IMR-90 (cell line): ENCODE measurements at regions not wholly inside any gene's neighbourhood (a gene's known extent, or its start where the extent isn't known, plus 50 kb on each side); places are given as distances from the start of the nearest gene placed in this dataset.

Experiments
- ATAC-seq: fragments of 200-7000 bp; cut with Tn5 transposase; 2 replicates; pipeline ENCODE4 v1.9.1; 2020; ENCODE audit warnings: low read depth, mild to moderate bottlenecking, moderate library complexity
- BruUV-seq: library from RNA; stranded (reverse); fragments of 400-500 nt; replicated peaks from 2 replicates; lab custom pipeline; 2021; lab: Mats Ljungman, UMichigan
- CTCF ChIA-PET: fragments of 300-600 bp; formaldehyde crosslinking; extraction: SDS; loops from one replicate; lab custom pipeline; 2021; ENCODE audit warnings: antibody characterized with exemption; lab: Yijun Ruan, JAX
- POLR2A ChIA-PET: fragments of 300-600 bp; sonication (Branson Sonifier 250); formaldehyde crosslinking; loops from one replicate; lab custom pipeline; 2022; ENCODE audit warnings: antibody characterized with exemption; ENCODE audit not compliant: unreplicated experiment; lab: Charles Lee
- DNase-seq: peaks from one replicate; pipeline ENCODE4 v3.0.0; 2013
- H2AFZ ChIP-seq: replicated peaks from 2 replicates; pipeline ENCODE3; 2013; ENCODE audit warnings: low read length, mild to moderate bottlenecking; ENCODE audit not compliant: poor library complexity
- H2AK5ac ChIP-seq: 2 replicates; pipeline ENCODE4 v1.6.1; 2013; ENCODE audit warnings: low read depth, low read length, inconsistent platforms
- H2AK9ac ChIP-seq: replicated peaks from 2 replicates; pipeline ENCODE3; 2013; ENCODE audit warnings: mild to moderate bottlenecking, low read depth, low read length, moderate library complexity; ENCODE audit not compliant: poor library complexity
- H2BK120ac ChIP-seq: 2 replicates; pipeline ENCODE4 v1.6.1; 2013; ENCODE audit warnings: low read depth, low read length, inconsistent platforms
- H2BK15ac ChIP-seq: 3 replicates; pipeline ENCODE4 v1.6.1; 2013; ENCODE audit warnings: low read depth, low read length, inconsistent platforms
- H2BK20ac ChIP-seq: 2 replicates; pipeline ENCODE4 v1.6.1; 2013; ENCODE audit warnings: low read depth, mild to moderate bottlenecking, inconsistent platforms, low read length, moderate library complexity
- H2BK5ac ChIP-seq: 2 replicates; pipeline ENCODE4 v1.6.1; 2013; ENCODE audit warnings: mild to moderate bottlenecking, low read depth, low read length, inconsistent platforms; ENCODE audit not compliant: poor library complexity, severe bottlenecking
- H3K14ac ChIP-seq: replicated peaks from 2 replicates; pipeline ENCODE4 v1.6.1; 2013; ENCODE audit warnings: low read depth, low read length, inconsistent platforms
- H3K18ac ChIP-seq: 2 replicates; pipeline ENCODE4 v1.6.1; 2013; ENCODE audit warnings: low read depth, low read length, control low read depth
- H3K23ac ChIP-seq: 2 replicates; pipeline ENCODE4 v1.6.1; 2013; ENCODE audit warnings: low read depth, low read length, inconsistent platforms
- H3K27ac ChIP-seq: 2 replicates; pipeline ENCODE4 v1.5.1; 2013; ENCODE audit warnings: mild to moderate bottlenecking, control low read depth, low read length; ENCODE audit not compliant: insufficient read depth
- H3K27me3 ChIP-seq: 2 replicates; pipeline ENCODE4 v1.6.1; 2013; ENCODE audit warnings: low read length; ENCODE audit not compliant: control insufficient read depth, insufficient read depth
- H3K36me3 ChIP-seq: 2 replicates; pipeline ENCODE4 v1.6.1; 2013; ENCODE audit warnings: low read length, mixed read lengths; ENCODE audit not compliant: control insufficient read depth, insufficient read depth
- H3K4ac ChIP-seq: 2 replicates; pipeline ENCODE4 v1.6.1; 2013; ENCODE audit warnings: low read depth, low read length, inconsistent platforms
- H3K4me1 ChIP-seq: 2 replicates; pipeline ENCODE4 v1.6.1; 2013; ENCODE audit warnings: low read length, mixed read lengths; ENCODE audit not compliant: control insufficient read depth, insufficient read depth
- H3K4me2 ChIP-seq: 2 replicates; pipeline ENCODE4 v1.6.1; 2013; ENCODE audit warnings: low read depth, mild to moderate bottlenecking, control low read depth, low read length, moderate library complexity
- H3K4me3 ChIP-seq: 2 replicates; pipeline ENCODE4 v1.5.1; 2013; ENCODE audit warnings: low read depth, mild to moderate bottlenecking, control low read depth, low read length, moderate library complexity; ENCODE audit not compliant: insufficient read depth
- H3K56ac ChIP-seq: 2 replicates; pipeline ENCODE4 v1.6.1; 2013; ENCODE audit warnings: low read length, inconsistent platforms; ENCODE audit not compliant: insufficient read depth; ENCODE audit errors: extremely low read depth
- H3K79me1 ChIP-seq, 2 experiments: 2 replicates each; pipeline ENCODE4 v1.6.1; 2013; ENCODE audit warnings: low read length in 2 of 2, inconsistent platforms in 1 of 2, low read depth in 1 of 2
- H3K9ac ChIP-seq: 2 replicates; pipeline ENCODE4 v1.6.1; 2013; ENCODE audit warnings: low read depth, low read length, control low read depth
- H3K9me1 ChIP-seq: 2 replicates; pipeline ENCODE4 v1.6.1; 2013; ENCODE audit warnings: low read length, inconsistent platforms; ENCODE audit not compliant: insufficient read depth
- H3K9me3 ChIP-seq: 2 replicates; pipeline ENCODE4 v1.6.1; 2013; ENCODE audit warnings: low read length; ENCODE audit not compliant: control insufficient read depth, insufficient read depth
- H4K20me1 ChIP-seq: 2 replicates; pipeline ENCODE4 v1.6.1; 2013; ENCODE audit warnings: low read length, inconsistent platforms; ENCODE audit not compliant: insufficient read depth
- H4K5ac ChIP-seq: 2 replicates; pipeline ENCODE4 v1.6.1; 2013; ENCODE audit warnings: mild to moderate bottlenecking, low read depth, low read length, control low read depth
- H4K8ac ChIP-seq, 2 experiments: 2 replicates each; pipeline ENCODE4 v1.6.1; 2013; ENCODE audit warnings: low read depth in 2 of 2, low read length in 2 of 2, control low read depth in 1 of 2, inconsistent platforms in 1 of 2
- H4K91ac ChIP-seq: 2 replicates; pipeline ENCODE4 v1.6.1; 2013; ENCODE audit warnings: low read depth, low read length, inconsistent platforms; ENCODE audit not compliant: insufficient read depth
- dilution Hi-C: fragments of 300-500 bp; cut with HindIII; formaldehyde crosslinking; loops from one replicate; pipeline ENCODE4 v1.14.3; 2018; ENCODE audit warnings: low sequenced_read_pairs; ENCODE audit not compliant: unreplicated experiment
- in situ Hi-C: fragments of 300-500 bp; cut with MboI; formaldehyde crosslinking; loops from 3 replicates; pipeline ENCODE4 v1.14.3; 2019; ENCODE audit warnings: low sequenced_read_pairs, inconsistent platforms, mixed read lengths
- intact Hi-C: fragments of 100-400 bp; cut with micrococcal nuclease; formaldehyde crosslinking; loops from 2 replicates; pipeline ENCODE4 v1.10.0; 2022
- TF ChIP-seq, protein P1 (sequence below): conservative IDR thresholded peaks from 2 replicates; pipeline ENCODE4 v1.5.1; 2012; ENCODE audit warnings: mild to moderate bottlenecking, low read depth, low read length, improper control_type of control experiment

DNA sequence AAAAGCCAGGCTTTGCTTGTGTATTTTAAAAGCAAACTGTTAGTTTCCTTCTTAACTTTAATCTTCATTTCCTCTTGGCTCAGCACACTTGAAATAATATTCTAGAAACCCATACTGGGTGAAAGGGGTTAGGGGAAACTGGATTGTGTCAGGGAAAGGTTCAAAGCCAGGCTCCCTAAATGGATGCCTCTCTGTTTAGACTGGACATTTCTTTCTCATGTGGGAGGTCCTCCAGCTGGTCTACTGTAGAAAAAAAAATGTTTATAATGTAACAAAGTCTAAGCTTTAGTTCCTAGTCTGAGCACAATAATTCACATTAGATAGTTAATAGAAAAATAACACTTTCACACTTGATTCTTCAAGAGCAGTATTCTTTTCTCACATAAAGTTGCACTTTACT, 89.0 kb upstream of the AKIRIN2 start:
- dilution Hi-C loops = no loop called here
- no TSS peak for BruUV-seq

More for the DNA sequence above, 89.0 kb upstream of the AKIRIN2 start:
- no peak overlapping the region for H3K56ac ChIP-seq
- H3K79me1 ChIP-seq = no peaks in the 10 kb centered on the region
- H3K27ac ChIP-seq = peak overlapping the region; percentile 50; the same call in 1 of the 2 replicates
- peak; percentile 16 for DNase-seq
- TF ChIP-seq, protein P1, sequence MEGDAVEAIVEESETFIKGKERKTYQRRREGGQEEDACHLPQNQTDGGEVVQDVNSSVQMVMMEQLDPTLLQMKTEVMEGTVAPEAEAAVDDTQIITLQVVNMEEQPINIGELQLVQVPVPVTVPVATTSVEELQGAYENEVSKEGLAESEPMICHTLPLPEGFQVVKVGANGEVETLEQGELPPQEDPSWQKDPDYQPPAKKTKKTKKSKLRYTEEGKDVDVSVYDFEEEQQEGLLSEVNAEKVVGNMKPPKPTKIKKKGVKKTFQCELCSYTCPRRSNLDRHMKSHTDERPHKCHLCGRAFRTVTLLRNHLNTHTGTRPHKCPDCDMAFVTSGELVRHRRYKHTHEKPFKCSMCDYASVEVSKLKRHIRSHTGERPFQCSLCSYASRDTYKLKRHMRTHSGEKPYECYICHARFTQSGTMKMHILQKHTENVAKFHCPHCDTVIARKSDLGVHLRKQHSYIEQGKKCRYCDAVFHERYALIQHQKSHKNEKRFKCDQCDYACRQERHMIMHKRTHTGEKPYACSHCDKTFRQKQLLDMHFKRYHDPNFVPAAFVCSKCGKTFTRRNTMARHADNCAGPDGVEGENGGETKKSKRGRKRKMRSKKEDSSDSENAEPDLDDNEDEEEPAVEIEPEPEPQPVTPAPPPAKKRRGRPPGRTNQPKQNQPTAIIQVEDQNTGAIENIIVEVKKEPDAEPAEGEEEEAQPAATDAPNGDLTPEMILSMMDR = no peak
- peak overlapping the region; percentile 57 for H2BK20ac ChIP-seq
- H2BK120ac ChIP-seq = no peak overlapping the region
- in situ Hi-C loops = no loop called here
- POLR2A ChIA-PET = interaction anchor here (0.6 kb wide), 1 partner anchor 16 kb away, joined by 3 read pairs; no protein-coding TSS in a partner anchor
- H3K36me3 ChIP-seq = no peaks in the 10 kb centered on the region
- no peak overlapping the region for H2AFZ ChIP-seq
- intact Hi-C loops = loop anchor here (2.0 kb wide), 1 partner anchor 18 kb away; no protein-coding TSS in a partner anchor
- peak overlapping the region; percentile 24; the same call in 1 of the 2 replicates for H3K23ac ChIP-seq
- H4K20me1 ChIP-seq = no peaks in the 10 kb centered on the region
- 0 out of 2 replicates have a peak overlapping the region, but pooled peaks have one; percentile 58 for H3K9ac ChIP-seq
- H4K8ac ChIP-seq = 0 out of 4 replicates have a peak overlapping the region, but pooled peaks have one; percentile 30 to 57
- H3K4me2 ChIP-seq = peak overlapping the region; percentile 88
- H3K4ac ChIP-seq = no peak overlapping the region; the same call in 1 of the 2 replicates
- H4K5ac ChIP-seq = peak overlapping the region; percentile 68; the same call in 1 of the 2 replicates
- peak; percentile 83 for ATAC-seq
- peak overlapping the region; percentile 87; the same call in 1 of the 2 replicates for H3K14ac ChIP-seq
- H3K9me1 ChIP-seq = peaks cover 3% of the 10 kb centered on the region; the same call in 1 of the 2 replicates
- H3K4me1 ChIP-seq = peaks cover 8% of the 10 kb centered on the region
- no peak overlapping the region for H3K18ac ChIP-seq
- no peak overlapping the region for H3K4me3 ChIP-seq
- H3K27me3 ChIP-seq = no peaks in the 10 kb centered on the region
- H2BK15ac ChIP-seq = peak overlapping the region; percentile 34; the same call in 1 of the 3 replicates
- H3K9me3 ChIP-seq = no peaks in the 10 kb centered on the region
- peak overlapping the region; percentile 51; the same call in 1 of the 2 replicates for H2AK5ac ChIP-seq
- H2AK9ac ChIP-seq = no peak overlapping the region
- no peak overlapping the region for H2BK5ac ChIP-seq
- CTCF ChIA-PET = interaction anchor here (0.5 kb wide), 1 partner anchor 173 kb away, joined by 5 read pairs; no protein-coding TSS in a partner anchor
- H4K91ac ChIP-seq = no peak overlapping the region
